Endothelial cell of hepatic sinusoid (primary cell): ENCODE measurements at regions not wholly inside any gene's neighbourhood (a gene's known extent, or its start where the extent isn't known, plus 50 kb on each side); places are given as distances from the start of the nearest gene placed in this dataset.
"Not testable (repeated sequence)": the region's sequence is repeated elsewhere in the genome, so short reads cannot be mapped to it uniquely, and the experiment has no call there.

ENCODE experiments used
- in situ Hi-C: cut with HindIII; loops from 2 replicates; pipeline ENCODE4 v1.10.0; 2017; ENCODE audit warnings: low sequenced_read_pairs

- in situ Hi-C loops = no loop called here
Measured at GRCh38 chrX:140343226-140343868, 161.5 kb downstream of the SOX3 start.

GRCh38 chrX:140342410-140342809 is 162.5 kb downstream of the SOX3 start:
- in situ Hi-C loops = no loop called here

GRCh38 chrX:140337263-140337662 is 167.6 kb downstream of the SOX3 start:
- in situ Hi-C loops = no loop called here

GRCh38 chrX:140318296-140318695 is 186.6 kb downstream of the SOX3 start:
- in situ Hi-C loops = no loop called here

- in situ Hi-C loops = no loop called here
Measured at GRCh38 chrX:140317462-140317861, 187.4 kb downstream of the SOX3 start.

- in situ Hi-C loops = no loop called here
Measured at GRCh38 chrX:140298960-140299825, 205.7 kb downstream of the SOX3 start.

- in situ Hi-C loops = no loop called here
Measured at GRCh38 chrX:140297273-140297672, 207.6 kb downstream of the SOX3 start.

- in situ Hi-C loops = no loop called here
Measured at GRCh38 chrX:140292961-140293360, 211.9 kb downstream of the SOX3 start.

GRCh38 chrX:140292188-140292587 is 212.7 kb downstream of the SOX3 start:
- in situ Hi-C loops = no loop called here

GRCh38 chrX:140274811-140275525 is 229.9 kb downstream of the SOX3 start:
- in situ Hi-C loops = no loop called here

GRCh38 chrX:140273921-140274320 is 230.9 kb downstream of the SOX3 start:
- in situ Hi-C loops = no loop called here

GRCh38 chrX:140250391-140250790 is 254.5 kb downstream of the SOX3 start:
- in situ Hi-C loops = no loop called here

- in situ Hi-C loops = no loop called here
Measured at GRCh38 chrX:140249088-140249487, 255.8 kb downstream of the SOX3 start.

- in situ Hi-C loops = no loop called here
Measured at GRCh38 chrX:140229191-140229590, 263.9 kb upstream of the CXorf66 start.

GRCh38 chrX:140226037-140226436 is 260.7 kb upstream of the CXorf66 start:
- in situ Hi-C loops = not testable (repeated sequence)

GRCh38 chrX:140215894-140216293 is 250.6 kb upstream of the CXorf66 start:
- in situ Hi-C loops = not testable (repeated sequence)

- in situ Hi-C loops = not testable (repeated sequence)
Measured at GRCh38 chrX:140214518-140214917, 249.2 kb upstream of the CXorf66 start.

- in situ Hi-C loops = no loop called here
Measured at GRCh38 chrX:140206657-140207056, 241.3 kb upstream of the CXorf66 start.

GRCh38 chrX:140190441-140191108 is 225.3 kb upstream of the CXorf66 start:
- in situ Hi-C loops = no loop called here

GRCh38 chrX:140180585-140180984 is 215.3 kb upstream of the CXorf66 start:
- in situ Hi-C loops = no loop called here

- in situ Hi-C loops = no loop called here
Measured at GRCh38 chrX:140177821-140178220, 212.5 kb upstream of the CXorf66 start.
